CD4-positive, CD25-positive, alpha-beta regulatory T cell (primary cell): ENCODE measurements at regions not wholly inside any gene's neighbourhood (a gene's known extent, or its start where the extent isn't known, plus 50 kb on each side); places are given as distances from the start of the nearest gene placed in this dataset.
"Not testable (repeated sequence)": the region's sequence is repeated elsewhere in the genome, so short reads cannot be mapped to it uniquely, and the experiment has no call there.

Experiments used
- ATAC-seq, 2 donors: fragments of 150-1000 bp; cut with Tn5 transposase; one replicate each; pipeline ENCODE4 v1.10.0; 2021; ENCODE audit warnings: low read depth in 2 of 2, moderate number of reproducible peaks in 2 of 2, moderate library complexity in 1 of 2
- DNase-seq, 3 donors: peaks; one replicate each; pipeline versions ENCODE4 v3.0.0 to v3.0.0-alpha.2; 2012 to 2022; ENCODE audit warnings: mixed read lengths in 1 of 3
- H3K27ac ChIP-seq: one replicate; pipeline ENCODE4 v1.7.0; 2013; ENCODE audit warnings: mild to moderate bottlenecking, low read length; ENCODE audit not compliant: insufficient read depth, poor library complexity, severe bottlenecking
- H3K27me3 ChIP-seq: one replicate; pipeline ENCODE4 v1.7.0; 2013; ENCODE audit warnings: low read length; ENCODE audit not compliant: control insufficient read depth, insufficient read depth
- H3K36me3 ChIP-seq: one replicate; pipeline ENCODE4 v1.7.0; 2013; ENCODE audit warnings: mild to moderate bottlenecking, low read length, moderate library complexity; ENCODE audit not compliant: control insufficient read depth, insufficient read depth
- H3K4me1 ChIP-seq: 2 replicates; pipeline ENCODE4 v1.7.0; 2013; ENCODE audit warnings: mild to moderate bottlenecking, low read length; ENCODE audit not compliant: insufficient read depth, control insufficient read depth, poor library complexity, severe bottlenecking
- H3K4me3 ChIP-seq: one replicate; pipeline ENCODE4 v1.7.0; 2013; ENCODE audit warnings: low read depth, mild to moderate bottlenecking, low read length, moderate library complexity
- H3K9me3 ChIP-seq, 2 experiments: 1 replicate in 1 of 2; 2 replicates in 1 of 2; pipeline ENCODE4 v1.7.0; 2013; ENCODE audit warnings: low read length in 2 of 2, mild to moderate bottlenecking in 1 of 2, moderate library complexity in 1 of 2; ENCODE audit not compliant: control insufficient read depth in 2 of 2
- H3K27ac Mint-ChIP-seq, 3 donors: one replicate each; pipeline ENCODE4 v1.8.0; 2020 to 2022; ENCODE audit warnings: mild to moderate bottlenecking in 3 of 3, mixed read lengths in 3 of 3, moderate library complexity in 2 of 3
- H3K27me3 Mint-ChIP-seq: one replicate; pipeline ENCODE4 v1.8.0; 2022; ENCODE audit warnings: mild to moderate bottlenecking, mixed read lengths
- H3K36me3 Mint-ChIP-seq: one replicate; pipeline ENCODE4 v1.8.0; 2020; ENCODE audit warnings: mixed read lengths
- H3K4me1 Mint-ChIP-seq, 4 donors: one replicate each; pipeline ENCODE4 v1.8.0; 2020 to 2022; ENCODE audit warnings: mixed read lengths in 4 of 4, mild to moderate bottlenecking in 1 of 4
- H3K4me3 Mint-ChIP-seq, 4 donors: one replicate each; pipeline ENCODE4 v1.8.0; 2020 to 2022; ENCODE audit warnings: mild to moderate bottlenecking in 4 of 4, mixed read lengths in 4 of 4, moderate library complexity in 3 of 4
- H3K9me3 Mint-ChIP-seq, 7 donors: one replicate each; pipeline ENCODE4 v1.8.0; 2020 to 2022; ENCODE audit warnings: mixed read lengths in 7 of 7, mild to moderate bottlenecking in 3 of 7, moderate library complexity in 2 of 7

- Mint-ChIP-seq H3K4me3 (peak overlapping the region in 1 of 4 donors; percentile 6), H3K4me1 (peaks cover 5 to 14% (median 10%) of the 10 kb centered on the region in 4 donors), H3K27me3 (peaks cover 65% of the 10 kb centered on the region)
- H3K36me3 ChIP-seq, DNase-seq, H3K27ac ChIP-seq, H3K9me3 ChIP-seq, H3K27ac Mint-ChIP-seq, H3K27me3 ChIP-seq, H3K4me3 ChIP-seq, ATAC-seq, H3K4me1 ChIP-seq, H3K9me3 Mint-ChIP-seq, H3K36me3 Mint-ChIP-seq: not testable (repeated sequence)
Observed at GRCh38 chr2:204147040-204147439, 210.5 kb downstream of the ICOS start.

GRCh38 chr2:204150721-204151120 lies 214.2 kb downstream of the ICOS start:
- H3K9me3 ChIP-seq: no peaks in the 10 kb centered on the region
- no peak overlapping the region for H3K27ac ChIP-seq
- no peak overlapping the region for H3K4me3 Mint-ChIP-seq
- peaks cover 0 to 5% (median 3%) of the 10 kb centered on the region in 4 donors for H3K4me1 Mint-ChIP-seq
- H3K4me1 ChIP-seq: peaks cover 2% of the 10 kb centered on the region
- DNase-seq (no peak), ATAC-seq (no peak)
- no peaks in the 10 kb centered on the region for H3K36me3 Mint-ChIP-seq
- H3K9me3 Mint-ChIP-seq: no peaks in the 10 kb centered on the region
- H3K36me3 ChIP-seq: no peaks in the 10 kb centered on the region
- H3K27me3 ChIP-seq: peaks cover 5% of the 10 kb centered on the region
- peak overlapping the region in 1 of 3 donors; percentile 45 for H3K27ac Mint-ChIP-seq
- H3K27me3 Mint-ChIP-seq: peaks cover 41% of the 10 kb centered on the region
- H3K4me3 ChIP-seq: no peak overlapping the region

- H3K4me1 Mint-ChIP-seq: no peaks in the 10 kb centered on the region
- H3K4me3 Mint-ChIP-seq: no peak overlapping the region
- H3K9me3 Mint-ChIP-seq: peaks cover 0 to 4% (median 0%) of the 10 kb centered on the region in 7 donors
- peaks cover 40% of the 10 kb centered on the region for H3K27me3 Mint-ChIP-seq
- peak overlapping the region in 1 of 3 donors; percentile 2 for H3K27ac Mint-ChIP-seq
- ATAC-seq (no peak), DNase-seq (no peak)
- Histone ChIP-seq H3K36me3 (no peaks in the 10 kb centered on the region), H3K27ac (no peak overlapping the region), H3K4me3 (no peak overlapping the region), H3K27me3 (peaks cover 11% of the 10 kb centered on the region), H3K4me1 (no peaks in the 10 kb centered on the region), H3K9me3 (no peaks in the 10 kb centered on the region)
- no peaks in the 10 kb centered on the region for H3K36me3 Mint-ChIP-seq
Observed at GRCh38 chr2:204152616-204153015, 216.1 kb downstream of the ICOS start.

GRCh38 chr2:204154863-204155262 lies 218.3 kb downstream of the ICOS start:
- Histone ChIP-seq H3K27ac (no peak overlapping the region), H3K4me3 (no peak overlapping the region), H3K4me1 (no peaks in the 10 kb centered on the region), H3K27me3 (peaks cover 14% of the 10 kb centered on the region), H3K36me3 (no peaks in the 10 kb centered on the region), H3K9me3 (peaks cover 0 to 3% of the 10 kb centered on the region in 2 experiments)
- Mint-ChIP-seq H3K27me3 (peaks cover 26% of the 10 kb centered on the region), H3K4me1 (no peaks in the 10 kb centered on the region), H3K27ac (no peak overlapping the region), H3K36me3 (no peaks in the 10 kb centered on the region), H3K9me3 (peaks cover 0 to 4% (median 0%) of the 10 kb centered on the region in 7 donors), H3K4me3 (no peak overlapping the region)
- ATAC-seq (no peak), DNase-seq (no peak)

GRCh38 chr2:204156456-204156855 lies 219.9 kb downstream of the ICOS start:
- no peak for DNase-seq
- ATAC-seq: no peak
- Mint-ChIP-seq H3K4me1 (no peaks in the 10 kb centered on the region), H3K27me3 (peaks cover 32% of the 10 kb centered on the region), H3K27ac (no peak overlapping the region), H3K36me3 (no peaks in the 10 kb centered on the region), H3K9me3 (peaks cover 0 to 4% (median 0%) of the 10 kb centered on the region in 7 donors), H3K4me3 (no peak overlapping the region)
- no peaks in the 10 kb centered on the region for H3K36me3 ChIP-seq
- peaks cover 0 to 3% of the 10 kb centered on the region in 2 experiments for H3K9me3 ChIP-seq
- no peak overlapping the region for H3K27ac ChIP-seq
- H3K4me1 ChIP-seq: no peaks in the 10 kb centered on the region
- H3K27me3 ChIP-seq: peaks cover 18% of the 10 kb centered on the region
- H3K4me3 ChIP-seq: no peak overlapping the region

GRCh38 chr2:204157684-204158083 lies 221.1 kb downstream of the ICOS start:
- Histone ChIP-seq H3K4me1 (no peaks in the 10 kb centered on the region), H3K36me3 (no peaks in the 10 kb centered on the region), H3K9me3 (peaks cover 0 to 3% of the 10 kb centered on the region in 2 experiments), H3K4me3 (no peak overlapping the region), H3K27me3 (peaks cover 18% of the 10 kb centered on the region), H3K27ac (no peak overlapping the region)
- Mint-ChIP-seq H3K27me3 (peaks cover 40% of the 10 kb centered on the region), H3K36me3 (no peaks in the 10 kb centered on the region), H3K9me3 (peaks cover 0 to 4% (median 0%) of the 10 kb centered on the region in 7 donors), H3K4me3 (no peak overlapping the region), H3K27ac (no peak overlapping the region), H3K4me1 (no peaks in the 10 kb centered on the region)
- no peak for ATAC-seq
- DNase-seq: no peak

GRCh38 chr2:204159526-204159925 lies 223.0 kb downstream of the ICOS start:
- H3K27ac Mint-ChIP-seq: no peak overlapping the region
- no peak overlapping the region for H3K27ac ChIP-seq
- H3K36me3 Mint-ChIP-seq: no peaks in the 10 kb centered on the region
- H3K4me1 Mint-ChIP-seq: no peaks in the 10 kb centered on the region
- H3K4me3 ChIP-seq: no peak overlapping the region
- H3K36me3 ChIP-seq: no peaks in the 10 kb centered on the region
- no peak overlapping the region for H3K4me3 Mint-ChIP-seq
- H3K27me3 ChIP-seq: peaks cover 18% of the 10 kb centered on the region
- peaks cover 36% of the 10 kb centered on the region for H3K27me3 Mint-ChIP-seq
- H3K4me1 ChIP-seq: no peaks in the 10 kb centered on the region
- peaks cover 0 to 5% (median 1%) of the 10 kb centered on the region in 7 donors for H3K9me3 Mint-ChIP-seq
- DNase-seq (no peak), ATAC-seq (no peak)
- peaks cover 0 to 8% of the 10 kb centered on the region in 2 experiments for H3K9me3 ChIP-seq

- Histone ChIP-seq H3K4me3 (no peak overlapping the region), H3K4me1 (no peaks in the 10 kb centered on the region), H3K27me3 (peaks cover 18% of the 10 kb centered on the region), H3K9me3 (peaks cover 0 to 8% of the 10 kb centered on the region in 2 experiments), H3K36me3 (no peaks in the 10 kb centered on the region), H3K27ac (no peak overlapping the region)
- H3K36me3 Mint-ChIP-seq: no peaks in the 10 kb centered on the region
- no peaks in the 10 kb centered on the region for H3K4me1 Mint-ChIP-seq
- H3K27ac Mint-ChIP-seq: no peak overlapping the region
- H3K27me3 Mint-ChIP-seq: peaks cover 37% of the 10 kb centered on the region
- DNase-seq (no peak), ATAC-seq (no peak)
- no peak overlapping the region for H3K4me3 Mint-ChIP-seq
- H3K9me3 Mint-ChIP-seq: peaks cover 0 to 5% (median 1%) of the 10 kb centered on the region in 7 donors
Observed at GRCh38 chr2:204160989-204161388, 224.4 kb downstream of the ICOS start.
